HG03039 (cell line): ENCODE measurements at regions not wholly inside any gene's neighbourhood (a gene's known extent, or its start where the extent isn't known, plus 50 kb on each side); places are given as distances from the start of the nearest gene placed in this dataset.
"Not testable (repeated sequence)": the region's sequence is repeated elsewhere in the genome, so short reads cannot be mapped to it uniquely, and the experiment has no call there.

Experiments used
- ATAC-seq: cut with Tn5 transposase; IDR thresholded peaks from one replicate; pipeline ENCODE4 v1.9.1; 2021; ENCODE audit warnings: mild to moderate bottlenecking, moderate library complexity; ENCODE audit not compliant: unreplicated experiment

DNA sequence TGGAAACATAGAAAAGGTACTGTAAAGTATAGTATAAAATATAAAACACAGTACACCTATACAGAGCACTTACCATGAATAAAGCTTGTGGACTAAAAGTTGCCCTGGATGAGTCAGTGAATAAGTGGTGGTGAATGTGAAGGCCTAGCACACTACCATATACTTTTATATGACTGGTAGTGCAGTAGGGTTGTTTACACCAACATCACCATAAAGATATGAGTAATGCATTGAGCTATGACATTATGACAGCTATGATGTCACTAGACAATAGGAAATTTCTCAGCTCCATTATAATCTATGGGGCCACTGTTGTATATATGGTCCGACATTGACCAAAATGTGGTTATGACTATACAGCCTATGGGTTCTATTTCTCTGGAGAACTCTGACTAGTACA lies 291.8 kb upstream of the ACTBL2 start:
- ATAC-seq: no peak

DNA sequence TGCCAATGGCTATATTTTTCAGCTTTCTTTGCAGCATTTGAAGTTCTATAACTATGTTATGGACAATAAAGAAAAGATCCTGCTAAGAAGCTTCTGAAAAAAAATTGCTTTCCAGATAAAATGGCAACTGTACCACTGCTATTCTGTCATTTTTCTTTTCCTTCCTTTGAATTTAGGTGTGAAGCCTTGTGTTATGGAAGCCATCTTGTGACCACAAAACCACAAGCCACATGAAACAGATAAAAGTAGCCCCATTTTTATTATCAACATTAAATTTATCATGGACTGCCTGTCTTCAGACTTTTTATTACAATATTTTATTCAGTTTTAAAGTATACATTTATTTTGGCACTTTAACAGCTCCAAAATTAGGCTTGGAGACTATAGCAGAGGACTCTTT lies 289.9 kb upstream of the ACTBL2 start:
- no peak for ATAC-seq

DNA sequence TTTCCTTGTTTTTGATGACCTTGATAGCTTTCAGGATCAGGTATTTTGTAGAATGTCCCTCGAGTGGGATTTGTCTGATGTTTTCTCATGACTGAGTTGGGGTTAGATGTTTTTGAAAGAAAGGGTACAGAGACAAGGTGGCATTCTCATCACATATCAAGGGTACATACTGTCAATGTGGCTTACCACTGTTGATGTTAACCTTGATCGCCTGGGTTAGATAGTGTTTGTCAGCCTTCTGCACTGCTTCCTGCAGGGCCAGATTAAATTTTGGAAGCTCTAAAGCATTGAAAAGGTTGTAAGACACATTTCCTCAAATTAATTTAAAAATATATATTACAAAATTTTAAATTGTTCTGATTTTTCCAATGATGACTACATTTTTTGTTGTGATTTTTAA lies 287.4 kb upstream of the ACTBL2 start:
- no peak for ATAC-seq

DNA sequence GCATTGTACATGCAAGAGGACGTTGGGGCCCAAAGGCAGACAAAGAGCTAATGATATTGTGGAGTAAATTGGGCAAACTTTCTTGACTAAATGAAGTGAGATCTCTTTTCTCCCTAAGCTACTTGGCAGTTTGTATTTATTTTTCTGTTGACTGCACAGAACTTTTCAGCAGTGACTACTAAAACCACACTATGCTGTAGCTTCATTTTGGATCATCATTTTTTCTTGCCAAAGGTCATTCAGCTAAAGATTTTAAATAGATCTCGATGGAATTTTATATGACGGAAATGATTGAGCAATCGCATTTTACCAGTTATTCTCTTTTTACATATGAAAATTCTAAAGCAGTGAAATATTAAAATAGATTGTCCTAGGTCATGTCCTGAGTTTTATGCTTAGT lies 286.1 kb upstream of the ACTBL2 start:
- ATAC-seq: no peak

DNA sequence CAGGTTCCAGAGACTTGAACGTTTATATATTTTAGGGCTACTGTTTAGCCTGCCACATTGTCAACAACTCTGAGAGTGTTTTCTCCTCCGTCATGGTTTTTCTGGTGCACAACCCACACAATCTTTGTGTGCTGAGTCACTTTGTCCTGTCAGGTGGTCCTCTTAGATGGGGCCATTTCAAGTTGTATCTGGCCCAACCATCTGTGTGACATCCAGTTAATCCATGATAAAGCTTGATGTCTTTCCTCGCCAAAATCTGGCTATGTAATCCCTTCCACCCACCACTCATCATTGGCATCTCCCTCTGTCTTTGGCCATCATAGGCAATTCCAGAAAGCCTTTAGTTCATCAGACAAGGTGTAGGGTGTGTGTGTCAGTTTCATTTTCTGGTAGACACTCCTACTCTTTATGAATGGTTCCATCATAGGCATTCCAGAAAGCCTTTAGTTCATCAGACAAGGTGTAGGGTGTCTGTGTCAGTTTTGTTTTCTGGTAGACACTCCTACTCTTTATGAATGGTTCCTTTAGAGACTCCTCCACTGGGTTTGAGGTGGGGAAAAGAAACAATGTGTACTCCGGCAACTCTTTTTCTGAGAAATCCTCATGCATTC lies 282.0 kb upstream of the ACTBL2 start:
- ATAC-seq: no peak

DNA sequence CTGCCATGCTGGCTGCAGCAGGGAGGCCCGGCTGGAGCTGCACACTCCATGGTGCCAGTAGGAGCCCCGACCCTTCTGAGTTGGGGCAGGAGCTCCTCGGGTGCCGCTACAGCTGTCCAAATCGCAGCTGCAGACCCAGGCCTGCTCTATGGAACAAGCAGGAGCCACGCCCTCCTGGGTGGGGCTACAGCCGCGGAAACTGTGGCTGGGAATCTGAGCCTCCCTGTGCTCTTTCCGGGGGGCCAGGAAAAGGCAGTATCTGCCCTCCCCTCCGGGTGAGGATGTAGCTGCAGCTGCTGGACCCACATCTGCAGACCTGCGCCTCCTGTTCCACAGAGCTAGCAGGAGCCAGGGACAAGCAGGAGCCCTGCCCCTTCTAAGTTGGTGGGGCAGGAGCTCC lies 278.9 kb upstream of the ACTBL2 start:
- no peak for ATAC-seq

DNA sequence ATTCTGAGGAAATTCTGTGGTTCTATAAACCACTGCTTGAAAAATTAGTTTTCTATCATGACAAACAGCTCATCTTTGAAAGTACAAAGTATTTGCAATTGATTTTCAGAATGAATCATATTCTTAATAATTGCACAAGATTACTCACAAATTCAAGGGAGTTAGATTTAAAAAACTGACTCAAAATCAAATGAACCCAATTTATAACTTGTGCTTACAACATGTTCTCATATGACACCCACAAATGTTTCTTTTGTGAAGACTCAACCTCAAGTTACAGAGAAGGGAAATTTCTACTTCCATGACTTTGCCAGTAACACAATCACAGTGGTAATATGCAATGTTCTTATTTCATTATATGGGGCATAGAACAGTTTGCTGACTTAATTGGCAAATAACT lies 272.0 kb upstream of the ACTBL2 start:
- ATAC-seq: no peak

DNA sequence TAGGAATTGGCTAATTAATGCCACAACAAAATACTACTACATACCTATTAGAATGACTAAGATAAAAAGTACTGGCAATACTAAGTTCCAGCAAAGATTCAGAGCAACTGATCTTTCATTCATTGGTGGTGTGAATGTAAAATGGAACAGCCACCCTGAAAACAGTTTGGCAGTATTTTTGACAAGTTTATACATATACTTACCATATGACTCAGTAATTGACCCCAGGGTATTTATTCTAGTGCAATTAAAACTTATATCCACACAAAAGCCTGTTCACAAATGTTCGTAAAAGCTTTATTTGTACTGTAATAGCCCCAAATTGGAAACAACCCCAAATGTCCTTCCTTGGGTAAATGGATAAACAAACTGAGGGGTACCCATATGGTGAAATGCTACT lies 270.8 kb upstream of the ACTBL2 start:
- no peak for ATAC-seq

DNA sequence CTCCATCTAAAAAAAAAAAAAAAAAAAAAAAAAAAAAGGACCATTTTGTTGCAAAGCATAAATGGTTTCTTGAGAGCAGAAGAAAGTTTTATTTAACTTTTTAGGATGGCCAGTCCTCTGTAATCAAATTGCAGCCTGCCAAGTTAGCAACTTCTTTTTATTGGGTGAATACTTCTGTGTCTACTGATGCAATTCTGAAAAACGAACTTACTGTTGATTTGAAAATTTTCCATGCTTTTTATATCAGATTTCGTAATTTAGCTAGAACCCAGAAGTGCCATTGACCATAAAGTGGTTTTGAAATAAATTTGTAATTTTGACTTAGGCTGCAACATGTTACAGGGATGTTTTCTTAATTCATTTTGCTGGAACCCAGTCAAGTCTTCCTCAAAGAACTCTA lies 269.1 kb upstream of the ACTBL2 start:
- no peak for ATAC-seq

DNA sequence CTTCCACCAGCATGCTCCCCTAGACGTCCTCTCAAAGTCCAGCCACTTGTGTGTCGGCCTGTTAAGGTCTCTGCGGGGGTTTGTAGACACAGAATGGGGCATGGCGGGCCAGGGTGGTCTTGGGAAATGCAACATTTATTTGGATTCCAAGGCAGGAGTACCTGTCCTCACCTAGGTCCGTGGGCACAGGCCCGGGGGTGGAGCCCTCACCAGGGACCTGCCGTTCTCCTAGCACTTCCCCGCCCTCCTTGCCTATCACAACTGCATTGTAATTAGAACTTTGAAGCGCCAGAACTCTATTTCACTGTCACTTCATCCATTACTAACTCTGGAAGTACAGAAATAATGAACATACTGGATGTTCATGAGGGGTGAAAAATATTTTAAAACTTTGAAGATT lies 268.3 kb upstream of the ACTBL2 start:
- ATAC-seq: no peak

DNA sequence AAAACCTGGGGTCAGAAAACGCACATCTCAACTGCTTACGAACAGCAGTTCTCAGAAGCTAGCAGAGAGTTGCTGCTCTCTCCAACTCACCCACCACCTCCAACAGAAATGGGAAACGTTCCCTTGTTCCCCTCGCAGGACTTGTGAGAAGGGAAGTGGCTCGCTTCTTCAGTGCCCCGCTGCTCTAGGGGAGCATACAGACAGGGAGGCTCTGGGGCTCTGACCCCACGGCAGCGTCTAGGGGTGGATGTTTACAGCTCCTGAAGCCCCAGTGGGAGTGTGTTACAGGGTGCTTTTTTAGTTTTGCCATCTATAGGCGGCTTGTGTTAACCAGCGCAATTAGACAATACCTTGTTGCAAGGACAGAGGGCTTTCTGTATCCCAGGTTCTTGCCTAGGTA lies 267.7 kb upstream of the ACTBL2 start:
- ATAC-seq: no peak

DNA sequence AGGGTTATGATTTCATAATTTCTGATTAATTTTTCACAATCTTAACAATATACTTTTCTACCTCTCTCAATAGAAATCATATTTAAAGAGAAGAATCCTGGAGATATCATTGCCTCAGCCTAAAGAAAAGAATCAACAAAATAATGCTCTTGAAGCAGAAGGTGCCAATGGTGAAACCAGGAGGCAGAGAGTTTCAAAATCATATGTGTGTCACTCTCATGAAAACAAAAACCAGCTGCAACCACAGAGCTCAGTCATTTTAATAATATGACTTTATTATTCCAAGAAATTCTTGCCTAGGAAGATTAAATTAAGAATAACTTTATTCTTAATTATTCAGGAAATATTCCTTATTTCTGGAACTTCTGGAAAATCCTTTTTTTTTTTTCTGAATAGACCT lies 266.8 kb upstream of the ACTBL2 start:
- no peak for ATAC-seq

DNA sequence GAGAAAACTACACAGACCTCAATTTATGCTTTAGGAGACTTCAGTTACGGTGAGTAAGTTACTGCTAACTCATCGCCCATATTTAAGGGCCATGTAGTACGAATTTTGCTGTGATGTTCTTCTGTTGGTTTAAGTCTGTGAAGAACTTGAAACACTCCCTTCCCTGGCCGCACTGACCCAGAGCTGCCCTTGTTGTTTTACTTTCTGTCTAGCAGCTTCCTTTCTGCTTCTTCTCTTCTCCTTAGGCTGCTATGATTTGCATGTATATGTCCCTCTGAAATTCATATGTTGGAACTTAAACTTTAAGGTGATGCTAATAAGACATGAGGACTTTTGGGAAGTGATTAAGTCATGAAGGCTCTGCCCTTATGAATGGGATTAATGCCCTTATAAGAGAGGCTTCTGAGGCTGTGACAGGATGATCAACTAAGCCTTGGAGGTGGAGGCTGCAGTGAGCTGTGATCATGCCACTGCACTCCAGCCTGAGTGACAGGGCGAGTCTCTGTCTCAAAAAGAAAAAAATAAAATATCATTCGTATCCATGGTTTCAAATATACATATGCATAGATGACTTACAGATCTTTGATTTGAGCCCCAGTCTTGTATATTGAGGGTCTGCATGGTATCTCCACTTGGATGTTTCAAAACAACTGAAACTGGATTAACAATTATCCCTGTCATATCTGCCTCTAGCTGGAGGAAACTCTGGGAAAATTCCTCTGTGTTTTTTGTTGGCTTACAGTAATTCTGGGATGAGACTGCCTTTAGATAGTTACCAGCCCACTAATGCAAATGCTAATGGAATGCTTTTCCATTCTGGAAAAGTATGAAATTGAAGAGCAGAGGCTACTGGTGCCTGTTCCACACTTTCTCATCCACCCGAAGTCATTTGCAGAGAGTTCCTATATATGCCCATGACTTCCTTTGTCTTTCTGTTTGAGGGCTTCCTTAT lies 263.4 kb upstream of the ACTBL2 start:
- ATAC-seq: no peak

DNA sequence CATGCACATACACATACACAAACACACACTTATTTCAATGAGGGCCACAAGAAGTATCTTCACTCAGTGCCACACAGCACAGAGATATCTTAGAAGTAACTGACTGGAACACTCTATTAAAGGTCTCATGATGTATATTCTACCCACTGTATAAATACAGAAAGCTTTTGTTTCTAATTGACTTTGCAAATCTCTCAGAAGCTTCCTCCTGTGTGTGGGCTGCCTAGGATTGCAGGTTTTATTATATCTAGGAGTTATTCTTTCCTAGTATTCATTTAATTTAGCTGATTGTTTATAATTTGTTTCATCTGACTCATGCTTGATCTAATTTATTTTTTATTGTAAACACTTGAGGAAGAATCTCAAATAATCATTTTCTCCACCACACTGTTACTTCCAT lies 262.4 kb upstream of the ACTBL2 start:
- ATAC-seq: no peak

DNA sequence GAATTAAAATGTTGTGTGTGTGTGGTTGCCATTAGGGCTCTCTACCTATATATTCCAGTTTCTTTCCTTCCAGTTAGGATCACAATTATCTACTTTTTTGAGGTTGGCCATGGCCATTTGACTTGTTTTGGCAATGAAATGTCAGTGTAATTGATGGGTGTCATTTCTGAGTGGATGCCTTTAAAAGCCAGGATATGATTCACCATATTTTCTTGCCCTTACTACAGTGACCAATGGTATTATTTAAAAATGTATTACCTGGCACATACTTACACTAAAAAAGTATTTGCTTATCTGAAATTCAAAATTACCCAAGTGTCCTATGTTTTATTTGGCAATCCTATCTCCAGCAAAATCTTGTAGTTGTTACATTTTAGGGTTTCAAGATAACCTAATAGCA lies 258.7 kb upstream of the ACTBL2 start:
- ATAC-seq: no peak

DNA sequence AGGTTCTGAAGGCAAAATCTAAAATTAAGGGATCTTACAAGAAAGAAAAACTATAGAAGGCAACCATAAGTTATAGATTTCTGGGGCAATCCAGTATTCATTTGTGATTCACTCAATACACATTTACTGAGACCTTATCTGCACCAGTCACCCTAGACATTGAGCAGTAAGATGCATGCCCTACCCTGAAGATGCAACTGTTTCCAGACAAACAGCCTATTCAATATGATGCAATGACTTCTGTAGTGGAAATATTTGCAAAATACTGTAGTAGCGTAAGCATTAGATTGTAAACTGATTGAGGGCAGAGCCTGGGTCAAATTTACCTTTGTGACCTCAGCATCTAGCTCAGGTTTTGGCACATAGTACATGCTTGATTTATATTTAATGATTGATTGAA lies 256.2 kb upstream of the ACTBL2 start:
- no peak for ATAC-seq

DNA sequence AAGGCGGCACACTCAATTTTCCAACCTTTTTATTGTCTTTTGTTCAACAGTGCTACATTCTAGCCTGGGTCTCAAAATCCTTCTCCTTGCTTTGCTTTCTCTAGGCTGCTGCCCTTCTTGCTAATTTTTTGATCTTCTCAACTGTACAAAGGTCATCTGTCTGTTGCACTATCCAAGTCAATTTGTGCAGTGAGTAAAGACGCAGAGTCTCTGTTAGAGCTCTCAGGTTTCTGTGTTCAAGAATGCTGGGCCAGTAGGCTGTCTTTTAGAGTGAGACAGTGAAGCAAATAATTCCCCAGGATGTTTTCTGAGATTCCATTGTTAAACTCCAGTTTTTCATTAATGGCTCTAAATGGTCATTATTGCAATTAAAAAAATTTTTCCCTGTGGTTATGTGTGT lies 255.7 kb upstream of the ACTBL2 start:
- ATAC-seq: no peak

DNA sequence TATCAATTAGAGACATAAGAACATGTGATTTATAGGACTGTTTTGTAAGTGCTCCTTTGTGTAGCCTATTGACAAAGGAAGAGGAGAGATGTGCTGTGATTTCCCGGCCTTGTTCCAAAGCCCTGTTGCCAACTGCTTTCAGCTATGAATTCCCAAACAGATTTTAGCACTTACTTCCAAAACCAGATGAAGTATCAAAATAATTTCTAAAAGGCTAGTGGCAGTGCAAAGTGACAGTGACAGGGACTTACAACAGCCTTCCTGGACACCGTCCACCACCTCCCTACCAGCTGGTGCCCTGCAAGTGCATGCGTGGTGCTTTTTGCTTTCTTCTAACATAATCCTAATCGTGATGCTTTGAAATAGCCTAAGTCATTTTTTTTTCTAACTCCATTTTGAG lies 254.1 kb upstream of the ACTBL2 start:
- no peak for ATAC-seq

DNA sequence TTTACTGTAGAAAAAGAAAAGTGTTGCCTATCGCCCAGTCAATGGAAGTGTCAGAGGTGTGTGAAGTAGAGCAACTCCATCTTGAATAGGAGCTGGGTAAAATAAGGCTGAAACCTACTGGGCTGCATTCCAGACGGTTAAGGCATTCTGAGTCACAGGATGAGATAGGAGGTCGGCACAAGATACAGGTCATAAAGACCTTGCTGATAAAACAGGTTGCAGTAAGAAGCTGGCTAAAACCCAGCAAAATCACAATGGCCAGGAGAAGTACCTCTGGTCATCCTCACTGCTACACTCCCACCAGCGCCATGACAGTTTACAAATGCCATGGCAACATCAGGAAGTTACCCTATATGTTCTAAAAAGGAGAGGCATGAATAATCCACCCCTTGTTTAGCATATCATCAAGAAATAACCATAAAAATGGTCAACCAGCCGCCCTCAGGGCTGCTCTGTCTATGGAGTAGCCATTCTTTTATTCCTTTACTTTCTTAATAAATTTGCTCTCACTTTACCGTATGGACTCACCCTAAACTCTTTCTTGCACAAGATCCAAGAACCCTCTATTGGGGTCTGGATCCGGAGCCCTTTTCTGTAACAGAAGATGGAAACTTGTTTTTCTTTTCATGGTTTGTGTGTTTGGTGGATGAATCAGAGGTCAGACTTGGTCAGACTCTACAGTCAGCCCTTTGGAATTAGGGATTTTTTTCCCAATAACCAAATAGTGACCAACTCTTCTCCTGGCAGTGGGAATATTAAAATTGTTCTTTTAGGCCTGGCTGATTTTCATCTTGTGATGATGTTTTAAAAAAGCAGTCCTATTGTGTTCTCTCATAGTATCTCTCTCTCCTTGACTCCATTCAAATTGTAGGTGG lies 252.9 kb upstream of the ACTBL2 start:
- not testable (repeated sequence) for ATAC-seq

DNA sequence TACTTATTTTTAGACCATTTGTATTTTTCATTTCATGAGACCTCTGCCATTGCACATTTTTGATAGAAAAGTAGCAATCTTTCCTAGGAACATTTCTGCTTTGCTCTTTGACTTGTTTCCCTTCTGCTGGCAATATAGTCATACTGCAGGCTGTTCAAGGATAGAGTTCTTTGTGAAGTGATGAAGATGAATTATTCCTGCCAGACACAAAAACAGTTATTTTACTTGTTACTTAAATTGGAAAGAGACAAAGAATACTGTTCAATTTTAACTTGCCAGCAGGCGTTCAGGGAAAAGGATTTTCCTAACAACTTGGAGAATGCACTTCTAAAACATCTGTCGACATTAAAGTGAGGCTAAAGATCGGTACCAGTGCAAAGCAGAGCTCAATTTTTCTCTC lies 251.7 kb upstream of the ACTBL2 start:
- no peak for ATAC-seq

DNA sequence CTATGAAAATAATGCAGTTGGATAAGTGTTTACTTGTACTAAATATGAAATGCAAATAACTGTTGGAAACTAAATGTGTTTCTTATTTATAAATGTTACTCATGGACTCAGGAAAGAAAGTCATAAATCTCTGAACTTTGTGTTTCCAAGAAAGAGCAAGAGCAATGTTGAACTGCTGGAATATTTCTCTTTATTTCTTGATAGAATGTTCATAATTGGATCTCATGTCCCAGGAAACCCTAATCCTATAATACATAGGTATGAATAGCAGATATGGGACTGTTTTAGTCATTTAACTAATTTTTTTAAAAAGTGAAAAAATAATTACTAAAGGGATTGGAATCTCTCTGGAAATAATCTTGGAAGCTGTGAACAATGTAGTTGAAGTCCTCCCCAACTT lies 245.0 kb upstream of the ACTBL2 start:
- ATAC-seq: no peak
